ENCODE measurements at regions not wholly inside any gene's neighbourhood (a gene's known extent, or its start where the extent isn't known, plus 50 kb on each side); places are given as distances from the start of the nearest gene placed in this dataset.
A peak's percentile ranks its signal among the peaks of the same experiment; 100 is the strongest.

- ATAC-seq (no peak), DNase-seq (no peak)
- intact Hi-C loops (cut with DNase I), result no loop called here
- H3K36me3 ChIP-seq, result no peaks in the 10 kb centered on the region
- no peaks in the 10 kb centered on the region for H3K9me3 ChIP-seq
- no peaks in the 10 kb centered on the region for H3K4me1 ChIP-seq
- no peaks in the 10 kb centered on the region for H3K27me3 ChIP-seq
- 54% methylated on average over 4 of the region's 4 CpGs for WGBS (ENCODE audit: insufficient coverage, low coverage, low lambda C conversion rate, missing lambda C conversion rate)
- TF ChIP-seq POLR2A (IDR thresholded peaks at IDR 0.05), result no peak
- TF ChIP-seq CTCF (IDR thresholded peaks at IDR 0.05), result no peak
- H3K27ac ChIP-seq, result peak overlapping the region in 2 of 3 donors; percentile 28 to 59
- H3K4me3 ChIP-seq, result peak overlapping the region in 1 of 3 donors; percentile 22
Measured at GRCh38 chr12:25054076-25054782, 105.3 kb upstream of the BCAT1 start.

- no peak for TF ChIP-seq CTCF (IDR thresholded peaks at IDR 0.05)
- no peak for TF ChIP-seq POLR2A (IDR thresholded peaks at IDR 0.05)
- DNase-seq, result no peak
Measured at GRCh38 chr12:25052914-25053211, 104.0 kb upstream of the BCAT1 start.

GRCh38 chr12:25052196-25052913 lies 103.5 kb upstream of the BCAT1 start:
- peak overlapping the region; percentile 31 to 54 (median 44) for H3K4me3 ChIP-seq
- no peaks in the 10 kb centered on the region for H3K9me3 ChIP-seq
- intact Hi-C loops (cut with DNase I), result no loop called here
- WGBS (ENCODE audit: insufficient coverage, low coverage, low lambda C conversion rate, missing lambda C conversion rate), result 3% methylated on average over 11 of the region's 11 CpGs
- no peaks in the 10 kb centered on the region for H3K27me3 ChIP-seq
- H3K27ac ChIP-seq, result peak overlapping the region; percentile 42 to 75 (median 59)
- DNase-seq (peak in 1 of 3 donors; percentile 51), ATAC-seq (peak; percentile 88 to 92 (median 90))
- no peaks in the 10 kb centered on the region for H3K4me1 ChIP-seq
- no peaks in the 10 kb centered on the region for H3K36me3 ChIP-seq
- TF ChIP-seq CTCF (IDR thresholded peaks at IDR 0.05) (no peak), POLR2A (IDR thresholded peaks at IDR 0.05) (peak; percentile 27)

More at GRCh38 chr12:25052914-25053211, 104.0 kb upstream of the BCAT1 start:
- 27% methylated on average over 1 of the region's 1 CpG for WGBS (ENCODE audit: insufficient coverage, low coverage, low lambda C conversion rate, missing lambda C conversion rate)
- H3K4me1 ChIP-seq, result no peaks in the 10 kb centered on the region
- ATAC-seq, result peak; percentile 12 to 33 (median 26)
- H3K36me3 ChIP-seq, result no peaks in the 10 kb centered on the region
- peak overlapping the region; percentile 31 to 54 (median 44) for H3K4me3 ChIP-seq
- intact Hi-C loops (cut with DNase I), result no loop called here
- H3K27ac ChIP-seq, result peak overlapping the region; percentile 42 to 75 (median 59)
- H3K27me3 ChIP-seq, result no peaks in the 10 kb centered on the region
- no peaks in the 10 kb centered on the region for H3K9me3 ChIP-seq

GRCh38 chr12:25051656-25052195 lies 102.8 kb upstream of the BCAT1 start:
- TF ChIP-seq CTCF (IDR thresholded peaks at IDR 0.05) (no peak), POLR2A (IDR thresholded peaks at IDR 0.05) (no peak)
- no peaks in the 10 kb centered on the region for H3K36me3 ChIP-seq
- peaks cover 0 to 2% (median 0%) of the 10 kb centered on the region in 4 donors for H3K9me3 ChIP-seq
- H3K27ac ChIP-seq, result peak overlapping the region in 2 of 3 donors; percentile 59 to 75
- ATAC-seq (peak in 3 of 4 donors; percentile 12 to 37 (median 24)), DNase-seq (no peak)
- peak overlapping the region in 1 of 3 donors; percentile 54 for H3K4me3 ChIP-seq
- no peaks in the 10 kb centered on the region for H3K27me3 ChIP-seq
- H3K4me1 ChIP-seq, result no peaks in the 10 kb centered on the region
- 71% methylated on average over 5 of the region's 5 CpGs for WGBS (ENCODE audit: insufficient coverage, low coverage, low lambda C conversion rate, missing lambda C conversion rate)
- intact Hi-C loops (cut with DNase I), result no loop called here

Data from right lobe of liver (tissue), 6 donors.